Ascending aorta (tissue), 2 donors: ENCODE measurements at regions not wholly inside any gene's neighbourhood (a gene's known extent, or its start where the extent isn't known, plus 50 kb on each side); places are given as distances from the start of the nearest gene placed in this dataset.

Source experiments
- DNase-seq, 2 donors: peaks; one replicate each; pipeline ENCODE4 v3.0.0-alpha.2; 2019; ENCODE audit warnings: low spot score in 2 of 2
- H3K27ac ChIP-seq, 2 donors: fragments of 200-600 bp; sonication (generic); one replicate each; pipeline ENCODE4 v1.5.1; 2016 to 2017; ENCODE audit warnings: mild to moderate bottlenecking in 1 of 2
- H3K27me3 ChIP-seq: fragments of 200-600 bp; sonication (generic); one replicate; pipeline ENCODE4 v1.5.1; 2017
- H3K36me3 ChIP-seq, 2 donors: fragments of 200-600 bp; sonication (generic); one replicate each; pipeline ENCODE4 v1.5.1; 2016
- H3K4me1 ChIP-seq, 2 donors: fragments of 200-600 bp; sonication (generic); one replicate each; pipeline ENCODE4 v1.5.1; 2016 to 2017; ENCODE audit warnings: mild to moderate bottlenecking in 1 of 2
- H3K4me3 ChIP-seq, 2 donors: fragments of 200-600 bp; sonication (generic); one replicate each; pipeline ENCODE4 v1.5.1; 2016 to 2017; ENCODE audit warnings: mild to moderate bottlenecking in 1 of 2
- H3K9me3 ChIP-seq, 2 donors: fragments of 200-600 bp; sonication (generic); one replicate each; pipeline ENCODE4 v1.5.1; 2016
- CTCF ChIP-seq, 3 experiments: fragments of 200-600 bp in 2 of 3; fragments of 450-650 bp in 1 of 3; sonication (generic) in 2 of 3; IDR thresholded peaks; one replicate each; pipeline ENCODE4 v1.5.1; 2016 to 2019; ENCODE audit warnings: antibody characterized with exemption in 3 of 3, mild to moderate bottlenecking in 1 of 3, moderate library complexity in 1 of 3
- intact Hi-C: fragments of 100-400 bp; cut with DNase I; formaldehyde crosslinking; loops from one replicate; pipeline ENCODE4 v1.15.1; 2023

DNA sequence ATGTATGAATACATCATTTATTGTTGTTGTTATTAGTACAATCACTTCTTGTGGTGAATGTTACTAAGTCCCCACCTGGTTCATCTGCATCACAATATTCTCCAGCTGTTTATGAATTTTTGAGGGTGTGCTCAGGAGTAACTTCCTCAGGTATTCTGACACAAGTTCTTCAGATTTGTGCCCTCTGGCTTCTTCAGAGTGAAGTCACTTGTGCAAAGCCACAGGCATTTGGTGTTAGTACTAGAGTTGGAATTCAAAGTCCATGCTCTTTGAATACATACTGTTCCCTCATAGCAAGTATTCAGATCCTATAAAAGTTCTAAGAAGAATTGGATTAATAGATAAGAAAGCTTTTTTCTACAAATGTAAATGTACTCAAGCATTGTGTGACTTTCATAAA, 150.3 kb upstream of the AVPR1A start:
- Histone ChIP-seq H3K27ac (peak overlapping the region; percentile 58 to 64), H3K4me3 (no peak overlapping the region), H3K9me3 (no peaks in the 10 kb centered on the region), H3K27me3 (no peaks in the 10 kb centered on the region), H3K36me3 (no peaks in the 10 kb centered on the region), H3K4me1 (peaks cover 0 to 10% of the 10 kb centered on the region in 2 donors)
- no peak for DNase-seq
- intact Hi-C loops: no loop called here
- TF ChIP-seq CTCF (IDR thresholded peaks at IDR 0.05): no peak

DNA sequence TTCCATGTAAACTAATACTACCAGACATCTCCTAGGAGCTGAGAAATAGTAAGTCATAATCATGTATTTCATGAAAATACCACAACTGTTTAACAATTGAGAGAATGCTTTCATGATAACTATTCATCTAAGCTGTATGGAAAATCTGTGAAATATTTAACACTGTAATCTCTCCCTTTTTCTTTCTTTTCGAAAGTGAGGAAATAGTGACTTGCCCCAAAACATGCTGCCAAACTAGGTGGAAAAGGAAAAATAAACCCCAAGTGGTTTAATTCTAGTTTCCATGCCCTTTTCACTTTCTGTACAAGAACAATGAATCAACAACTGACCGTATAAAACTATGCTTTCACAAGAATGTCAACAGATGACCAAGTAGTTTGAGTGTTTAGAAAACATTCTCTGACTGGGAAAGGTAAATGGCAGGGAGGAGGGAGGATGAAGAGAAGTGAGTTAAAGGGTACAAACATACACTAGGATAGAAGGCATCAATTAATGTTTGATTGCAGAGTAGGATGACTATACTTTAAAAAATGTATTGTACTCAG, 147.5 kb upstream of the AVPR1A start:
- TF ChIP-seq CTCF (IDR thresholded peaks at IDR 0.05): no peak
- Histone ChIP-seq H3K4me3 (no peak overlapping the region), H3K9me3 (no peaks in the 10 kb centered on the region), H3K27ac (no peak overlapping the region), H3K36me3 (no peaks in the 10 kb centered on the region), H3K27me3 (no peaks in the 10 kb centered on the region), H3K4me1 (peaks cover 0 to 10% of the 10 kb centered on the region in 2 donors)
- intact Hi-C loops: no loop called here
- DNase-seq: no peak

GRCh38 chr12:63294327-63294632, 143.3 kb upstream of the AVPR1A start:
- no peaks in the 10 kb centered on the region for H3K36me3 ChIP-seq
- H3K27ac ChIP-seq: peak overlapping the region; percentile 20 to 37
- no peak overlapping the region for H3K4me3 ChIP-seq
- no peaks in the 10 kb centered on the region for H3K9me3 ChIP-seq
- H3K27me3 ChIP-seq: no peaks in the 10 kb centered on the region
- H3K4me1 ChIP-seq: no peaks in the 10 kb centered on the region
- intact Hi-C loops: no loop called here
- TF ChIP-seq CTCF (IDR thresholded peaks at IDR 0.05): no peak
- no peak for DNase-seq

- Histone ChIP-seq H3K9me3 (no peaks in the 10 kb centered on the region), H3K4me3 (no peak overlapping the region), H3K4me1 (no peaks in the 10 kb centered on the region), H3K27ac (no peak overlapping the region), H3K36me3 (no peaks in the 10 kb centered on the region), H3K27me3 (no peaks in the 10 kb centered on the region)
- DNase-seq: no peak
- TF ChIP-seq CTCF (IDR thresholded peaks at IDR 0.05): no peak
- intact Hi-C loops: no loop called here
These were observed 141.6 kb upstream of the AVPR1A start for GRCh38 chr12:63292471-63293221.

- H3K27ac ChIP-seq: no peak overlapping the region
- intact Hi-C loops: no loop called here
- no peak overlapping the region for H3K4me3 ChIP-seq
These were observed 125.8 kb upstream of the AVPR1A start for GRCh38 chr12:63276537-63277365.

More at GRCh38 chr12:63276537-63277365, 125.8 kb upstream of the AVPR1A start:
- peak in 1 of 3 experiments; percentile 13 for TF ChIP-seq CTCF (IDR thresholded peaks at IDR 0.05)
- Histone ChIP-seq H3K4me1 (no peaks in the 10 kb centered on the region), H3K36me3 (no peaks in the 10 kb centered on the region), H3K27me3 (no peaks in the 10 kb centered on the region), H3K9me3 (no peaks in the 10 kb centered on the region)
- no peak for DNase-seq
